ENCODE measurements at regions not wholly inside any gene's neighbourhood (a gene's known extent, or its start where the extent isn't known, plus 50 kb on each side); places are given as distances from the start of the nearest gene placed in this dataset.

DNA sequence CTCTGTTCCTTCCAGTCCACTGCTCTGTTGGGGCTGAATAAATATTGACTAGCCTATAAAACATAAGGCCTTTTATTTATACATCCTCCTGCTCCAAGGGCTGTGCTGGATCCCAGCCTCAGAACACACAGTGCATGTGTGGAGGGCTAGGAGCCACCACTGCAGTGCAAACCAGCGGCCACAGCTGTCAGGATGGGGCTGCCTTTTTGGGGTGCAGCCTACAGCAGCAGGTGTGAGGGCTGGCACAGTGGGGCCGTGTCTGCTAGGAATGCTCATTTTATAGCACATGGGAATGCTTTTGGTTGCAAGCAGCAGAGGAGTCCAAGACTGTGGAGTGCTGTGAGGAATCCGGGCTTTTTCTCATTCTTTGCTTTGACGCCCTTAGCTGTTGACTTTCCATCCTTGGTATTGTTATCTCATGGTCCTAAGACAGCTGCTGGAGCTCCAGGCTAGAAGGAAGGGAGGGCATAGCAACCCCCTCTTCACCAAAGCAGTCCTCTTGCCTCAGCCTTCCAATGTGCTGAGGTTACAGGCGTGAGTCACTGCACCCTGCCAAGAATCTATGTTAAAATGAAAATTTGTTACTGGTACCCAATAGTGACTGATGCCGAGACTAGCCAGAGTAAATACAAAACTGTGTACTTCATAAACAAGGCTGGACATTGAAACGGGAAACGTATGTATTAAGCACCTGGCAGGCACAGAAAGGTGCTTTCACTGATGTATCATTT lies 334.3 kb upstream of the GATB start:
- no peak overlapping the region for H3K4me3 ChIP-seq (ENCODE audit: low read depth, low read length)
- TF ChIP-seq CTCF (IDR thresholded peaks at IDR 0.05; ENCODE audit: borderline replicate concordance, insufficient read depth, low read depth, low read length): no peak

- no peak for TF ChIP-seq CTCF (IDR thresholded peaks at IDR 0.05; ENCODE audit: borderline replicate concordance, insufficient read depth, low read depth, low read length)
- H3K4me3 ChIP-seq (ENCODE audit: low read depth, low read length): no peak overlapping the region
These were observed 330.6 kb upstream of the GATB start for GRCh38 chr4:152091405-152091804.

GRCh38 chr4:152090543-152090942 lies 329.7 kb upstream of the GATB start:
- no peak for TF ChIP-seq CTCF (IDR thresholded peaks at IDR 0.05; ENCODE audit: borderline replicate concordance, insufficient read depth, low read depth, low read length)
- H3K4me3 ChIP-seq (ENCODE audit: low read depth, low read length): no peak overlapping the region

DNA sequence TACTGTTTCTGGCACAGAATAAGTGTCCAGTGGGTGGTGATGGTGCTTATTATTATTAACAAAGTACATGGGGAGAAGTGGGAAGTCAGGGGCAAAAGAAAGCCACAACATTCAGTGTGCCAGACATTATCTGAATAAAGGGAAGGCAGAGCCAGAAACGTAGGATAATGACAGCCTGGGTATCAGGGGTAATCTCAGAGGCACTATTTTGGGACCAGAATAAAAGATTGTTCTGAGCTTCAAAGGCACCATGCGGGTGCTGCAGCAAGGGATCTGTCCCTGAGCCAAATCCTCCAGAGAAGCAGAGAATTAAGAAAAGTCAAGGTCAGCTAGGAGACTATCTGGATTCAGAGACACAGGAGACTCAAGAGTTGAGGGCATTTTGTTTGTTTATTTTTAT lies 328.8 kb upstream of the GATB start:
- H3K4me3 ChIP-seq (ENCODE audit: low read depth, low read length): no peak overlapping the region
- TF ChIP-seq CTCF (IDR thresholded peaks at IDR 0.05; ENCODE audit: borderline replicate concordance, insufficient read depth, low read depth, low read length): no peak

DNA sequence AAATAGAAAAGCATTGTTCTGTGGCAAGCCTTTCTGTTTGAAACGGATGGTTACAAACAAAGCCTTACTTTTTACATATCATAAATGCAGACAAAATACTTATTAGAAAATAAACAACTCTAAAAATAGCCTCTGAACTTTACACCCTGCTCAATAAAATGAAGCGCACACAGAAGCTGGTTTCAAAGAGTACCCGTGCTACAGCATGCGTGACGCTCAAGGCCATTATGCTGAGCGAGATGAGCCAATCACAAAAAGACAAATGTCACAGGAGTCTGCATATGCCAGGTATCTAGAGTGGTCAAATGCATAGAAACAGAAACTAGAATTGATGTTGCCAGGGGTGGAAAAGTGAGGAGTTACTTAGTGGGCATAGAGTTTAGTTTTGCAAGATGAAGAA lies 326.5 kb upstream of the GATB start:
- H3K4me3 ChIP-seq (ENCODE audit: low read depth, low read length): no peak overlapping the region
- TF ChIP-seq CTCF (IDR thresholded peaks at IDR 0.05; ENCODE audit: borderline replicate concordance, insufficient read depth, low read depth, low read length): no peak

- no peak for TF ChIP-seq CTCF (IDR thresholded peaks at IDR 0.05; ENCODE audit: borderline replicate concordance, insufficient read depth, low read depth, low read length)
- no peak overlapping the region for H3K4me3 ChIP-seq (ENCODE audit: low read depth, low read length)
These were observed 324.9 kb upstream of the GATB start for GRCh38 chr4:152085657-152086056.

GRCh38 chr4:152083338-152083737 lies 322.5 kb upstream of the GATB start:
- H3K4me3 ChIP-seq (ENCODE audit: low read depth, low read length): no peak overlapping the region
- no peak for TF ChIP-seq CTCF (IDR thresholded peaks at IDR 0.05; ENCODE audit: borderline replicate concordance, insufficient read depth, low read depth, low read length)

Data from GM12875 (cell line).